Lower lobe of right lung (tissue), 2 donors: ENCODE measurements at regions not wholly inside any gene's neighbourhood (a gene's known extent, or its start where the extent isn't known, plus 50 kb on each side); places are given as distances from the start of the nearest gene placed in this dataset.
A peak's percentile ranks its signal among the peaks of the same experiment; 100 is the strongest.

Experiments used
- ATAC-seq, 2 donors: fragments of 200-7000 bp; cut with Tn5 transposase; one replicate each; pipeline ENCODE4 v1.9.1; 2020 to 2022; ENCODE audit warnings: mild to moderate bottlenecking in 2 of 2, moderate library complexity in 2 of 2
- DNase-seq: peaks from one replicate; pipeline ENCODE4 v3.0.0-alpha.2; 2020
- H3K27ac ChIP-seq: fragments of 200-600 bp; one replicate; pipeline ENCODE4 v1.8.0; 2022
- H3K27me3 ChIP-seq: fragments of 200-600 bp; one replicate; pipeline ENCODE4 v1.8.0; 2022; ENCODE audit warnings: low read depth
- H3K36me3 ChIP-seq: fragments of 200-600 bp; one replicate; pipeline ENCODE4 v1.8.0; 2022; ENCODE audit warnings: mild to moderate bottlenecking
- H3K4me1 ChIP-seq: fragments of 200-600 bp; one replicate; pipeline ENCODE4 v1.8.0; 2022
- H3K4me3 ChIP-seq: fragments of 200-600 bp; one replicate; pipeline ENCODE4 v1.8.0; 2022; ENCODE audit warnings: mild to moderate bottlenecking
- H3K9me3 ChIP-seq: fragments of 200-600 bp; one replicate; pipeline ENCODE4 v1.8.0; 2022
- intact Hi-C: fragments of 100-400 bp; cut with DNase I; formaldehyde crosslinking; loops from one replicate; pipeline ENCODE4 v1.11.0; 2022
- TF ChIP-seq, protein P1 (sequence below): fragments of 200-600 bp; IDR thresholded peaks from one replicate; pipeline ENCODE4 v1.8.0; 2022; ENCODE audit warnings: antibody characterized with exemption, mild to moderate bottlenecking
- donor health status: DM: no; HTN: yes; CAD: no; lungs with severe emphysema.

DNA sequence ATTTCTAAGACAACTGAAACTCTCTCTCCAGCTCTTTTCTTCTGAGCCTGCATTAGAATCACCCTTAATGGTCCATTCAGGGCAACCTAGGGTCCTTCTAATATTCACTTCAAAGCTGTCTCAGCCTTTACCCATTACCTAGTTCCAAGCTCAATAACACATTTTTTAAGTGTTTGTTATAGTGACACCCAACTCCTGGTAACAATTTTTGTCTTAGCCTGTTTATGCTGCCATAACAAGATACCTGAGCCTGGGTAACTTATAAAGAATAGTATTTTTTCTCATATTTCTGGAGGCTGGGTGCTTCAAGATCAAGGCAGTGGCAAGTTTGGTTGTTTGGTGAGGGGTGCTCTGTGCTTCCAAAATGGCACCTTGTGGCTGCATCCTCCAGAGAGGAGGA, 531.5 kb upstream of the USP24 start:
- Histone ChIP-seq H3K27ac (no peak overlapping the region), H3K4me3 (no peak overlapping the region), H3K9me3 (no peaks in the 10 kb centered on the region), H3K27me3 (no peaks in the 10 kb centered on the region), H3K4me1 (no peaks in the 10 kb centered on the region), H3K36me3 (no peaks in the 10 kb centered on the region)
- ATAC-seq (no peak), DNase-seq (no peak)
- intact Hi-C loops, result no loop called here
- TF ChIP-seq, protein P1, sequence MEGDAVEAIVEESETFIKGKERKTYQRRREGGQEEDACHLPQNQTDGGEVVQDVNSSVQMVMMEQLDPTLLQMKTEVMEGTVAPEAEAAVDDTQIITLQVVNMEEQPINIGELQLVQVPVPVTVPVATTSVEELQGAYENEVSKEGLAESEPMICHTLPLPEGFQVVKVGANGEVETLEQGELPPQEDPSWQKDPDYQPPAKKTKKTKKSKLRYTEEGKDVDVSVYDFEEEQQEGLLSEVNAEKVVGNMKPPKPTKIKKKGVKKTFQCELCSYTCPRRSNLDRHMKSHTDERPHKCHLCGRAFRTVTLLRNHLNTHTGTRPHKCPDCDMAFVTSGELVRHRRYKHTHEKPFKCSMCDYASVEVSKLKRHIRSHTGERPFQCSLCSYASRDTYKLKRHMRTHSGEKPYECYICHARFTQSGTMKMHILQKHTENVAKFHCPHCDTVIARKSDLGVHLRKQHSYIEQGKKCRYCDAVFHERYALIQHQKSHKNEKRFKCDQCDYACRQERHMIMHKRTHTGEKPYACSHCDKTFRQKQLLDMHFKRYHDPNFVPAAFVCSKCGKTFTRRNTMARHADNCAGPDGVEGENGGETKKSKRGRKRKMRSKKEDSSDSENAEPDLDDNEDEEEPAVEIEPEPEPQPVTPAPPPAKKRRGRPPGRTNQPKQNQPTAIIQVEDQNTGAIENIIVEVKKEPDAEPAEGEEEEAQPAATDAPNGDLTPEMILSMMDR, result no peak

DNA sequence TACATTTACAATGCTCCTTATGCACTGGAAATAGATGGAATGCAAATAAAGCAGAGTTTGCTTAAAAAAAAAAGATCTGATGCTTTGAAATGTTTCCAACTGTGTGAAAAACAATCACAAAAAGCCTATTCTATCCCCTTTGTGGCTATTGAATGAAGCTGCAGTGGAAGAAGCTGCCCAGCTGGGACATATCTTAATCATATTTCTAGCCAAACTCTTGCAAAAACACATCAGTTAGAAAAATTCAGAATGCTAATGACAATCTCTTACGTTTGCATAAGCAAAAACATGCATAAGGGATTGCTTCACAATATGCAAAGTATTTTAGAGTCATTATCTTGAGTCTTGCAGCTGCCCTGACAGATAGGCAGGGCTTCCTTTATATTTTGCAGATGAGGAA, 526.4 kb upstream of the USP24 start:
- Histone ChIP-seq H3K36me3 (no peaks in the 10 kb centered on the region), H3K9me3 (no peaks in the 10 kb centered on the region), H3K4me1 (no peaks in the 10 kb centered on the region), H3K27me3 (no peaks in the 10 kb centered on the region), H3K4me3 (no peak overlapping the region), H3K27ac (no peak overlapping the region)
- intact Hi-C loops, result no loop called here
- no peak for DNase-seq
- TF ChIP-seq, protein P1, result no peak
- no peak for ATAC-seq

DNA sequence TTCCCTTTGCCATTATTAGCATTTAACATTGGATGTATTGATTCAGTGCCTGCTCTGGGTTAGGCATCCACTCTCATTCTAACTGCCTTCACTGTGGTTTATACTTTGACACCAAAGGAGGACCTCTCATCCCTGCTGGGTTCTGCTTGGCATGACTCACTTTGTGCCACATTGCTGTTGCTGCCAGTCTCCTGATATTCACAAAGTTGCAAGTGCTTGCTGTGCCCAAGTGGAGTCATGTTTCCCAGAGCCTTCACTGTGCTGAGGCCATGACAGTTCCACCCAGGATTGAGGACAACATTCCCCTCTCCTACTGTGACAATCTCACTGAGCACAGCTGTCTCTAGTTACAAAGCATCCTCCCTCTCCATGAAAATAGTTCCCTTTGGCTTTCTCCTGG, 519.9 kb upstream of the USP24 start:
- TF ChIP-seq, protein P1, result no peak
- Histone ChIP-seq H3K36me3 (no peaks in the 10 kb centered on the region), H3K27ac (no peak overlapping the region), H3K9me3 (no peaks in the 10 kb centered on the region), H3K4me3 (no peak overlapping the region), H3K27me3 (no peaks in the 10 kb centered on the region), H3K4me1 (no peaks in the 10 kb centered on the region)
- DNase-seq (no peak), ATAC-seq (no peak)
- intact Hi-C loops, result no loop called here

DNA sequence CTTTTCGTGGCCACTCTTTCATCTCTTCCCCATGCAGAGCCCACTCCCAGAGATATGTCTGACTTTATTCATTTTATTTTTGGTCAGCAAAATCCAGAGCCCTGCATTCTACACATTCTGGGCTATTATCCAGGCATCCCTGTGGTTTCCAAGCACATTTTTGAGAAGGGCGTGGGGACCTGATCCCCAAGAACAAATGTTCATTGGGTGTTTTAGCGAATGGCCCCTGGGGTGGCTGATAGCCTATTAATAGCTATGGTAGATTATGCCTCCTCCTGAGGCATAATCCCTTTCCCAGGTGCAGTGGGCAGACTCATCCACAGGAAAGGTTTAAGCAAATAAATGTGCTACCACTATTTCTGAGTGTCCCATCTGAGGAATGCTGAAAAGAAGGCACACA, 511.8 kb upstream of the USP24 start:
- Histone ChIP-seq H3K36me3 (no peaks in the 10 kb centered on the region), H3K27me3 (no peaks in the 10 kb centered on the region), H3K27ac (no peak overlapping the region), H3K4me1 (no peaks in the 10 kb centered on the region), H3K4me3 (no peak overlapping the region), H3K9me3 (no peaks in the 10 kb centered on the region)
- intact Hi-C loops, result no loop called here
- ATAC-seq, result peak; percentile 12 to 55
- TF ChIP-seq, protein P1, result no peak
- no peak for DNase-seq

DNA sequence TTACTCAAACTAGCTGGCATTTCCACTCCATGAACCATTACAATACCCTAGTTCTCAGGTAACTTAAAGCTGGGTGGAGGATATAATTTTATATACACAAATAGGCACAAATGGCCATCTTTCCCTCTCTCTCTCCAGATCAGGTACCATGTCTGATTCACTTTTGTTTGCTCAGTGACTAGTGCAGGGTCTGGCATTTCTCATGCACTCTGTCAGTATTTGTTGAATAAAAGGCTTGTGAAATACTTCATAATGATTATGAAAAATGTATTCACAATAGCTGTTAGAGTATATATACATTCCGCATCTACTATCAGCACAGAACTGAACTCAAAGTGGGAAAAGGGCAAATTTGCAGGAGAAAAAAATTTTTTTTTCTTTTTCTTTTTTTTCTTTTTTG, 510.2 kb upstream of the USP24 start:
- ATAC-seq, result no peak
- intact Hi-C loops, result no loop called here
- H3K27ac ChIP-seq, result no peak overlapping the region

More for the DNA sequence above, 510.2 kb upstream of the USP24 start:
- Histone ChIP-seq H3K9me3 (no peaks in the 10 kb centered on the region), H3K4me3 (no peak overlapping the region), H3K36me3 (no peaks in the 10 kb centered on the region), H3K27me3 (no peaks in the 10 kb centered on the region), H3K4me1 (no peaks in the 10 kb centered on the region)
- DNase-seq, result no peak
- TF ChIP-seq, protein P1, result no peak
